Activated CD4-positive, alpha-beta T cell treated with anti-CD3 and anti-CD28 coated beads, Interleukin-2, Interleukin-6, amounts not matched to agents 100 ng/mL and 50 ng/mL, durations not matched to agents 16 hours and 8 hours (primary cell): ENCODE measurements at regions not wholly inside any gene's neighbourhood (a gene's known extent, or its start where the extent isn't known, plus 50 kb on each side); places are given as distances from the start of the nearest gene placed in this dataset.
A peak's percentile ranks its signal among the peaks of the same experiment; 100 is the strongest.

Source experiments
- DNase-seq: peaks from one replicate; pipeline ENCODE4 v3.0.0-alpha.2; 2020

- DNase-seq: no peak
Observed at GRCh38 chr3:72354486-72354885, 493.8 kb downstream of the SHQ1 start.

- DNase-seq: no peak
Observed at GRCh38 chr3:72353236-72354128, 494.8 kb downstream of the SHQ1 start.

- no peak for DNase-seq
Observed at GRCh38 chr3:72352176-72352575, 496.1 kb downstream of the SHQ1 start.

- no peak for DNase-seq
Observed at GRCh38 chr3:72351536-72351935, 496.7 kb downstream of the SHQ1 start.

- no peak for DNase-seq
Observed at GRCh38 chr3:72350761-72351505, 497.3 kb downstream of the SHQ1 start.

GRCh38 chr3:72348357-72348756, 499.9 kb downstream of the SHQ1 start:
- DNase-seq: no peak

- peak; percentile 78 for DNase-seq
Observed at GRCh38 chr3:72347819-72348319, 500.4 kb downstream of the SHQ1 start.

- DNase-seq: peak; percentile 45
Observed at GRCh38 chr3:72346526-72346926, 501.7 kb downstream of the SHQ1 start.

GRCh38 chr3:72345980-72346379, 502.3 kb downstream of the SHQ1 start:
- DNase-seq: no peak

GRCh38 chr3:72345237-72345878, 502.9 kb downstream of the SHQ1 start:
- DNase-seq: peak; percentile 53

GRCh38 chr3:72344647-72345046, 503.6 kb downstream of the SHQ1 start:
- no peak for DNase-seq

GRCh38 chr3:72344236-72344635, 504.0 kb downstream of the SHQ1 start:
- DNase-seq: no peak

GRCh38 chr3:72343078-72343477, 505.2 kb downstream of the SHQ1 start:
- peak; percentile 78 for DNase-seq

- no peak for DNase-seq
Observed at GRCh38 chr3:72342450-72342849, 505.8 kb downstream of the SHQ1 start.

GRCh38 chr3:72341920-72342319, 506.3 kb downstream of the SHQ1 start:
- DNase-seq: no peak

GRCh38 chr3:72341380-72341770, 506.9 kb downstream of the SHQ1 start:
- no peak for DNase-seq

GRCh38 chr3:72340476-72341379, 507.5 kb downstream of the SHQ1 start:
- DNase-seq: no peak

GRCh38 chr3:72340056-72340455, 508.2 kb downstream of the SHQ1 start:
- no peak for DNase-seq

GRCh38 chr3:72339670-72340030, 508.6 kb downstream of the SHQ1 start:
- no peak for DNase-seq

- peak; percentile 57 for DNase-seq
Observed at GRCh38 chr3:72338942-72339669, 509.1 kb downstream of the SHQ1 start.

GRCh38 chr3:72338082-72338941, 509.9 kb downstream of the SHQ1 start:
- peak; percentile 54 for DNase-seq
